Tibial nerve (tissue), 4 donors: ENCODE measurements at regions not wholly inside any gene's neighbourhood (a gene's known extent, or its start where the extent isn't known, plus 50 kb on each side); places are given as distances from the start of the nearest gene placed in this dataset.

Experiments
- DNase-seq, 2 donors: peaks; one replicate each; pipeline ENCODE4 v3.0.0-alpha.2; 2019; ENCODE audit warnings: low spot score in 2 of 2
- H3K27ac ChIP-seq, 4 donors: fragments of 200-600 bp; sonication (generic) in 3 of 4; one replicate each; pipeline ENCODE4 v1.5.1; 2017 to 2019; ENCODE audit warnings: mild to moderate bottlenecking in 1 of 4
- H3K27me3 ChIP-seq, 2 donors: fragments of 200-600 bp; sonication (generic) in 1 of 2; one replicate each; pipeline versions ENCODE4 v1.5.1 to v1.6.0; 2017 to 2019
- H3K36me3 ChIP-seq, 3 donors: fragments of 200-600 bp; sonication (generic); one replicate each; pipeline ENCODE4 v1.5.1; 2018 to 2019
- H3K4me1 ChIP-seq, 4 donors: fragments of 200-600 bp; sonication (generic) in 3 of 4; one replicate each; pipeline ENCODE4 v1.5.1; 2017 to 2019
- H3K4me3 ChIP-seq, 4 donors: fragments of 200-600 bp; sonication (generic) in 3 of 4; one replicate each; pipeline ENCODE4 v1.5.1; 2017 to 2019; ENCODE audit warnings: mild to moderate bottlenecking in 1 of 4, moderate library complexity in 1 of 4
- H3K9me3 ChIP-seq, 4 donors: fragments of 200-600 bp; sonication (generic) in 3 of 4; one replicate each; pipeline ENCODE4 v1.5.1; 2017 to 2019
- EP300 ChIP-seq, 2 donors: sonication (generic); formaldehyde crosslinking; IDR thresholded peaks; one replicate each; pipeline ENCODE4 v1.6.1; 2017; ENCODE audit warnings: antibody characterized with exemption in 2 of 2, mild to moderate bottlenecking in 1 of 2
- POLR2A ChIP-seq, 2 donors: fragments of 450-650 bp; IDR thresholded peaks; one replicate each; pipeline ENCODE4 v1.6.1; 2017; ENCODE audit warnings: antibody characterized with exemption in 2 of 2, mild to moderate bottlenecking in 2 of 2, moderate library complexity in 2 of 2
- WGBS, 2 donors: methylation state at CpG; one replicate each; pipeline ENCODE4 v1.1.5; 2018; 5-methylcytosine and 5-hydroxymethylcytosine counted together
- TF ChIP-seq, protein P1 (sequence below), 5 experiments: fragments of 200-600 bp in 3 of 5; fragments of 450-650 bp in 2 of 5; sonication (generic) in 3 of 5; IDR thresholded peaks; one replicate each; pipeline ENCODE4 v1.5.1; 2016 to 2019; ENCODE audit warnings: antibody characterized with exemption in 5 of 5, mild to moderate bottlenecking in 3 of 5, moderate library complexity in 2 of 5

DNA sequence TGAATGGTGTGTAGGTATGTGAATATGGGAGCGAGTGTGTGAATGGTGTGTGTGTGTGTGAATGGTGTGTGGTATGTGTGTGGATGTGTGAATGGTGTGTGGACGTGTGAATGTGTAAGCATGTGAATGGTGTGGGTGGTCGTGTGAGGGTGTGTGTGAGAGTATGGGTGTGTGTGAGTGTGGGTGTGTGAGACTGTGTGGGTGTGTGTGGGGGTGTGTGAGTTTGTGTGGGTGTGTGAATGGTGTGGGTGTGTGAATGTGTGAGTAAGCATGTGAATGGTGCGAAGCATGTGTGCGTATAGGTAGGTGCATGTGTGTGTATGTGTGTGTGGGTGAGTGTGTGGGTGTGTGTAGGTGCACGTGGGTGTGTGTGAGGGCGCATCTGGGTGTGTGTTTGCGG lies 160.7 kb upstream of the COBL start:
- no peaks in the 10 kb centered on the region for H3K36me3 ChIP-seq
- H3K4me1 ChIP-seq, result no peaks in the 10 kb centered on the region
- no peak for DNase-seq
- peaks cover 0 to 13% (median 0%) of the 10 kb centered on the region in 4 donors for H3K9me3 ChIP-seq
- no peak overlapping the region for H3K4me3 ChIP-seq
- 71 to 76% methylated on average over 7 of the region's 8 CpGs for WGBS, 2 donors
- H3K27ac ChIP-seq, result no peak overlapping the region
- TF ChIP-seq POLR2A (IDR thresholded peaks at IDR 0.05) (no peak), EP300 (IDR thresholded peaks at IDR 0.05) (no peak)
- TF ChIP-seq, protein P1, sequence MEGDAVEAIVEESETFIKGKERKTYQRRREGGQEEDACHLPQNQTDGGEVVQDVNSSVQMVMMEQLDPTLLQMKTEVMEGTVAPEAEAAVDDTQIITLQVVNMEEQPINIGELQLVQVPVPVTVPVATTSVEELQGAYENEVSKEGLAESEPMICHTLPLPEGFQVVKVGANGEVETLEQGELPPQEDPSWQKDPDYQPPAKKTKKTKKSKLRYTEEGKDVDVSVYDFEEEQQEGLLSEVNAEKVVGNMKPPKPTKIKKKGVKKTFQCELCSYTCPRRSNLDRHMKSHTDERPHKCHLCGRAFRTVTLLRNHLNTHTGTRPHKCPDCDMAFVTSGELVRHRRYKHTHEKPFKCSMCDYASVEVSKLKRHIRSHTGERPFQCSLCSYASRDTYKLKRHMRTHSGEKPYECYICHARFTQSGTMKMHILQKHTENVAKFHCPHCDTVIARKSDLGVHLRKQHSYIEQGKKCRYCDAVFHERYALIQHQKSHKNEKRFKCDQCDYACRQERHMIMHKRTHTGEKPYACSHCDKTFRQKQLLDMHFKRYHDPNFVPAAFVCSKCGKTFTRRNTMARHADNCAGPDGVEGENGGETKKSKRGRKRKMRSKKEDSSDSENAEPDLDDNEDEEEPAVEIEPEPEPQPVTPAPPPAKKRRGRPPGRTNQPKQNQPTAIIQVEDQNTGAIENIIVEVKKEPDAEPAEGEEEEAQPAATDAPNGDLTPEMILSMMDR (IDR thresholded peaks at IDR 0.05), result no peak
- no peaks in the 10 kb centered on the region for H3K27me3 ChIP-seq

DNA sequence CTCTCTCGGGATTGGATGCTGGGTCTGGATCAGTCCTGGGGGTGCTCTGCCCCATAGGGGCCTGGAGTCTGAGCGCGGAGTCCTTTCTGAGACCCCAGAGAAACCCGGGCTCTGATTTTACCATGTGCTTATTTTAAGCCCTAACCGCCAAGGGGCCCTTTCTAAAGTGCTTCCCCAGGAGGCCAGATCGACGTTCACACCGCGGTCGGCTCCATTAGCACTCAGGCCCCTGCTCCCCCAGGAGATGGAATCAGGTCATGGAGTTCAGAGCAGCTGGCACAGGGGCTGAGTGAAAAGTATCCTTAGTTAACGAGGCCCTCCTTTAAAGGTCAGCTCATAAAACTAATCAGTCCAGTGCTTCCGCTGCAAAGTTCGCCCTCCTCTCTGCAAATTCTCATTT lies 159.4 kb upstream of the COBL start:
- TF ChIP-seq EP300 (IDR thresholded peaks at IDR 0.05) (no peak), POLR2A (IDR thresholded peaks at IDR 0.05) (no peak)
- TF ChIP-seq, protein P1 (IDR thresholded peaks at IDR 0.05), result no peak
- Histone ChIP-seq H3K36me3 (no peaks in the 10 kb centered on the region), H3K27ac (no peak overlapping the region), H3K27me3 (peaks cover 0 to 6% of the 10 kb centered on the region in 2 donors), H3K9me3 (peaks cover 0 to 13% (median 0%) of the 10 kb centered on the region in 4 donors), H3K4me1 (peaks cover 0 to 5% (median 0%) of the 10 kb centered on the region in 4 donors), H3K4me3 (no peak overlapping the region)
- WGBS, 2 donors, result 61 to 69% methylated on average over 13 of the region's 13 CpGs
- no peak for DNase-seq

DNA sequence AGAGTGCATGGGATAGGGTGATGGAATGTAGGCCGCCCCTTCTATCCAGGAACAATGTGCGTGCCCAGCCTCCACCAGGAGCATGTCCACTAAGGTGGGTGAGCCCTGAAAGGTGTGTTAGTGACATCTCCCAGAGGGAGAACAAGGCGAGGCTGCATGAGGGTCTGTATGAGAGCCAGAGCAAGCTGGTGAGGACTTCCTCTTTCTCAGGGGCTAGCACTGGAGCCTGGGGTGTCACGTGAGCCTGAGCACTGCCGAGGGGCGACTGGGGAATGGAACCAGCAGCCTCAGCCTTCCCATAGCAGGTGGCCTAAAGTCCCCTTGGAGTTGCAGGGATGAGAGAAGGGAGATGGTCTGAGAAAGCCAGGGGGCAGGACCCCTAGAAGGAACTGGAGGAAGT lies 156.3 kb upstream of the COBL start:
- 80 to 94% methylated on average over 6 of the region's 6 CpGs for WGBS, 2 donors
- no peak overlapping the region for H3K4me3 ChIP-seq

DNA sequence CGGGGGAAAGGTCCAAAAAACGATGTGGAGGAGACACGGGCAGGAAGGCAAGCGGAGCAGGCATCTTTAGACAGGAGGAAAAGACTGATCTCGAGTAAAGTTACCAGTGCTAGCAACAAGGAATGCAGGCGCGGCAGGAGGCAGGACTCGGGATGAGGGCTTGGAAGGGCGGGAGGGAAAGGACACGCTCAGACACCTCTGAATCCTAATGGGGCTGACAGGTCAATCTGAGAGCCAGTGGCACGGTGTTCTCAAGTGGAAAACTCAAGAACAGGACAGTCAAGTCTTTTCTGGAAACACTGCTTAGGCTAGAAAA lies 155.3 kb upstream of the COBL start:
- DNase-seq, result no peak
- peaks cover 0 to 6% (median 0%) of the 10 kb centered on the region in 4 donors for H3K4me1 ChIP-seq

More for the DNA sequence above, 156.3 kb upstream of the COBL start:
- DNase-seq, result no peak
- Histone ChIP-seq H3K27me3 (peaks cover 0 to 6% of the 10 kb centered on the region in 2 donors), H3K36me3 (no peaks in the 10 kb centered on the region), H3K4me1 (peaks cover 0 to 6% (median 0%) of the 10 kb centered on the region in 4 donors), H3K9me3 (peaks cover 0 to 8% (median 0%) of the 10 kb centered on the region in 4 donors), H3K27ac (no peak overlapping the region)
- TF ChIP-seq, protein P1 (IDR thresholded peaks at IDR 0.05), result no peak
- TF ChIP-seq EP300 (IDR thresholded peaks at IDR 0.05) (no peak), POLR2A (IDR thresholded peaks at IDR 0.05) (no peak)

DNA sequence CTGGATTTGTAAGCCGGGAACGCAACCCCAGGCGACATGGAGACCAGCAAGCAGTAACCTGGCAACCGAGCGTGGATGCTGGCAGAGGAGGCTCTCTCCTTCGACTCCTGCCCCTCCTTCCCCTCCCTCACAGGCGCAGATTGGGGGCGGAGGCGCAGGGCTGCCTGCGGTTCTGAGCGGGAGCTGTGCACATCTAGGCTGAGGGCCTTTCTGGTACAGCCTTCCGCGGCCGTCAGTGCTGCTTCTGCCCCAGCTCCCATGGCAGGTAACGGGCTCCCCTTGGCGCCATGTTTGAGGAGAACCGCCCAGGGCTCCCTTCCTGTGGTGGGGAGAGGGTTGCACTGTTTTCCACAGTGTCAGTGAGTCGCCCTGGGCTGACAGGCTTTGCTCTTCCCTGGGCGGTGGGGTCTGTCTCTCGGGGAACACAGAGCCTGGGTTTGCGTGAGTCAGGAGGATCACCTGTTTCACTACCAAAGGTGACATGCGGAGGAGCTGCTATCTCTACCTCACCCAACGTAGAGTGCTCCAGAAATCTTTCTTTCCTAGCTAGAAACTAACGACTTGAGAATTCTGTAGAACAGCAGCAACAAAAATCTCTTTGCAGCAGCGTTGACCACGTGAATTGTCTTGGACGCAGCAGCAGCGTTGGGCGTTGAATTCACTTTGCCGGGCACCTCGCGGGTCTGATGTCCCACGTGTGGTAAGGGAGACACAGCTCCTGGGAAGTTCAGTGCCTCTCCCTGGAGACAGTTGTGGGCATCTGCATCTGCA lies 154.8 kb upstream of the COBL start:
- Histone ChIP-seq H3K4me3 (no peak overlapping the region), H3K27ac (no peak overlapping the region), H3K36me3 (no peaks in the 10 kb centered on the region), H3K4me1 (peaks cover 0 to 6% (median 0%) of the 10 kb centered on the region in 4 donors), H3K9me3 (peaks cover 0 to 7% (median 0%) of the 10 kb centered on the region in 4 donors), H3K27me3 (peaks cover 0 to 6% of the 10 kb centered on the region in 2 donors)
- no peak for TF ChIP-seq POLR2A (IDR thresholded peaks at IDR 0.05)
- no peak for DNase-seq
- WGBS, 2 donors, result 40 to 46% methylated on average over 24 of the region's 33 CpGs

More for the DNA sequence above, 155.3 kb upstream of the COBL start:
- no peak overlapping the region for H3K4me3 ChIP-seq
- no peaks in the 10 kb centered on the region for H3K36me3 ChIP-seq
- H3K27me3 ChIP-seq, result peaks cover 0 to 6% of the 10 kb centered on the region in 2 donors
- no peak for TF ChIP-seq EP300 (IDR thresholded peaks at IDR 0.05)
- TF ChIP-seq POLR2A (IDR thresholded peaks at IDR 0.05), result no peak
- TF ChIP-seq, protein P1 (IDR thresholded peaks at IDR 0.05), result no peak
- WGBS, 2 donors, result 46 to 56% methylated on average over 11 of the region's 11 CpGs
- H3K9me3 ChIP-seq, result peaks cover 0 to 7% (median 0%) of the 10 kb centered on the region in 4 donors
- H3K27ac ChIP-seq, result no peak overlapping the region
